CD4-positive, alpha-beta T cell treated with Interleukin-4 for 1 hour (primary cell): ENCODE measurements at regions not wholly inside any gene's neighbourhood (a gene's known extent, or its start where the extent isn't known, plus 50 kb on each side); places are given as distances from the start of the nearest gene placed in this dataset.

Experiments used
- DNase-seq, 2 donors: peaks; one replicate each; pipeline ENCODE4 v3.0.0-alpha.2; 2020 to 2022

DNA sequence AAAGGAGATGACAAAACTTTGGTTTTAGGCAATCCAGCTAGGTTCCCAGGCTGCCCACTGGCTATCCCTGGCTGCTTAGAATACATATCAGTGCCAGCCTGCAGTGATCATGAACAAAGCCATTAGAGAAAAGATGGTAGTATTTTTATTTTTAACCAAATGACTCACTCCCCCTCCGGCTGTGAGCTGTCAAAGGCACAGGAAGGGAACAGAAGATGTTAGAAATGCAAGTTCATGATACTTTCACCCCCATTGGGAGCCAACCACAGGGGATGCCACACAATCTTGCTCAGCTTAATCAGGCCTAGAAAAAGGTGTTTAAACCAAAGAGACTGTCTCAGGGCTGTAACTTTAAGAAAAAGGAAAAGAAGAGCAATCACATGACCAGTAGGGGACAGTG is 70.3 kb upstream of the ASTN2 start:
- no peak for DNase-seq

DNA sequence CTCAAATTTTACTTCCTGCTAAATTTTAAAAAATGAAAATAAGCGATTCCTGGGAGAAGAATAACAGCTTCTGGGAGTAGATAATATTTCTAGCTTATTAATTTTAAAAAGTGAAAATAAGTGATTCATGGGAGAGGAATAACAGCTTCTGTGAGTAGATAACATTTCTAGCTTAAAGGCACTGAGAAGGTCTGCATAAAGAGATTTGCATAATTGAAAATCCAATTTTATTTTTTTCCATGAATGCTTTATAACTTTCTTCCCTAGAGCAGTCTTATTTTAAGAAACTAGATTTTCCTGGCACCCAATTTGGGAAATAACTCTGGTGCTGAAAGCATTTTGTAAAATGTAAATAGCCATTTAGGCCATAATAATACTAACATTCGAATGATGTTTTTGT is 65.9 kb upstream of the ASTN2 start:
- no peak for DNase-seq

DNA sequence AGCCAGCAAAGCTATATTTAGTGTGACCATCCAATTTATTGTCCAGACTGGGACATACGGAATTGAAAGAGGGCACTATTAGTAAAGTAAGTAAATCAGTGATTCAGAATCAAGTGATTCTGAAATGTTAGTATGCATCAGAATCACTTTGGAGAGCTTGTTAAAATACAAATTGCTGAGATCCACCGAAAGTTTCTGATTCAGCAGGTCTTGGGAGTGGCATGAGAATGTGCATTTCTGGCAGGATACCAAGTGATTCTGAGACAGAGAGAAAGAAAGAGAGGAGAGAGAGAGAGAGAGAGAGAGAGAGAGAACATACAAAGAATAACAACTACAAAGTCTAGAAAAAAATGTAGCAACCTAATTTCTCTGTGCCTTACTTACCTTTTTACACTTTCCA is 65.4 kb upstream of the ASTN2 start:
- DNase-seq: no peak

DNA sequence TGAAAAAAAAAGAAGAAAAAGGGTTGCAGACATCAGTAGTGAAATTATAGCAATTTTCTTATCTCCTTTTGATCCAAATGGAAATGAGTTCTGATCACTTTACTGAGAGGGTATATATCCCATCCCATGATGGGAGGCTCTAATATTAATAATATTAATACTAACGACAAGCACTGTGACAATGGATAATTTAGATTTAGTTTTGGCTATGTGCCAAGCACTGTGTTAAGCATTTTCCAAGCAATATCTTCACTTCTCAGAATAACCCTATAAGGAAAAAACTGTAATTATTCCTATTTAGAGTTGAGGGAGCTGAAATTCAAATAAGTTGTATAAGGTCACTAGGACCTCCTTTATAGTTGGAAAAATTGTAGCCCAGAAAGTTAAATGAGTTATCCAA is 58.4 kb upstream of the ASTN2 start:
- DNase-seq: no peak

DNA sequence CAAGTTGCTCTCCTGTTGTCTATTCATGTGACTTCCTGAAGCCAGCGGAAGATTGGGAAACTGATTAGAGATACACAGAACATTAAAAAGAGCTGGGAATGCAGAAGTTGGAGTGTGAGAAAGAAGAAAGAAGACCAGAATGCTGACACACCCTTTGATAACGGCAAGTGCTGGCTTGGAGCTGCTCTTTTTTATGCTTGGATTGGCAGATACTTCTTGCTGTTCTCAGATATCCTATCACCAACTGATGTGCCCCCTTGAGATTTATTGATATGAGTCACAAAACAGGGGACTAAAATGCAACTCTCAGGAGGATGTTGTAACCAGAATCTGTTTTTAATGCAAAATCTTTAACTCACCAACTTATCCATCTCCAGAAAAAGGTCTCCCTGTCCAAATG is 56.0 kb upstream of the ASTN2 start:
- DNase-seq: no peak

DNA sequence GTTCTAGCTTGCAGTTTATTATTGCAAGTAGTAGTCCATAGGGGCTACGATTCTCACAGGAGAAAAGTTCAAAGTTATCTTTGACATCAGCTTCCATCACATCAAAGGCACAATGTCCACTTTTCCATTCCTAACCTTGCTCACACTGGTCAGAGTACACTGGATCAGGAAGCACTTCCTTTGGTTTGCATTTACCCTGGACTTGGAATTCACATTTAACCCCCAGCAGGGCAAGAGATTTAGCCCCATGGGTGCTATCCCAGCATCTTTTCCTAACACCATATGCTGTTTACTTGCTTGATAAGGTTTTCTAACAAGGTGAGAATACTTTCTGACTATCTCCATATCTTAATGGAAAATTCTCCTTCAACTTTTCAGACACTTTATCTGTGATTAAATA is 55.6 kb upstream of the ASTN2 start:
- DNase-seq: no peak

DNA sequence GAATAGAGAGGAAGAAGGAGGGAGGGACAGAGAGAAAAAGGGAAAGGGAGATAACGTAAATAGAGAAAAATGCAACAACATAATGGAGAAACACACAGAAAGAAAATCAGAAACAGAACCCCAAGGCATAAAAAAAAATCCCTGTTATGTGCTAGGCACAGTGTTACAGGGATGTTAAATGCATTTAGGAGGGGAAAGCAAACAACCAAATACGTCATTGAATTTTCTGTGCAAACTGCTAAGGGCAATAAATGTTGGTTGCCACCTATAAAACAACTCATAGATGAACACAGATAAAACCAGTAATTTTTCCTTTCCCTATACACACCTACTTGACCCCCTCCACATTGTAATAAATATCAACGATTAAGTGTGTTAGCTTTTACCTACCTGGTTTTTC is 51.3 kb upstream of the ASTN2 start:
- DNase-seq: no peak

DNA sequence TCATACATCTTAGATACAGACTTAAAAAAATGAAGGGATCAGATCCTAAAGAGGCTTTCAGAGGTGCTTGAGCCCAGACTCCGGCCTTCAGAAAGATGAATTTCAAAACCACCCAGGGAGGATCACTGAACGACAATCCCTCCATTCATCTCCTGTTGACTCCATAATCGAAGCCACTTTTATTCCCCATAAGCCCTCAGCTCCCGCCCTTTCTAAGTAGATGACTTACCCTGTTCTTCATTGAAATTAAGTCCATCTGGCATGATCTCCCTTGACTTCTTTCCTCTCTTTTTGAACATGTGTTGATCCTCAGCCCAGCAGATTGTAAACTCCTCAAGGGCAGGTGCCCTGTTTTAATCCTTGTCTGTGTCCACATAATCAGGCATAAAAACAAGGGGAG is 50.8 kb upstream of the ASTN2 start:
- DNase-seq: no peak

DNA sequence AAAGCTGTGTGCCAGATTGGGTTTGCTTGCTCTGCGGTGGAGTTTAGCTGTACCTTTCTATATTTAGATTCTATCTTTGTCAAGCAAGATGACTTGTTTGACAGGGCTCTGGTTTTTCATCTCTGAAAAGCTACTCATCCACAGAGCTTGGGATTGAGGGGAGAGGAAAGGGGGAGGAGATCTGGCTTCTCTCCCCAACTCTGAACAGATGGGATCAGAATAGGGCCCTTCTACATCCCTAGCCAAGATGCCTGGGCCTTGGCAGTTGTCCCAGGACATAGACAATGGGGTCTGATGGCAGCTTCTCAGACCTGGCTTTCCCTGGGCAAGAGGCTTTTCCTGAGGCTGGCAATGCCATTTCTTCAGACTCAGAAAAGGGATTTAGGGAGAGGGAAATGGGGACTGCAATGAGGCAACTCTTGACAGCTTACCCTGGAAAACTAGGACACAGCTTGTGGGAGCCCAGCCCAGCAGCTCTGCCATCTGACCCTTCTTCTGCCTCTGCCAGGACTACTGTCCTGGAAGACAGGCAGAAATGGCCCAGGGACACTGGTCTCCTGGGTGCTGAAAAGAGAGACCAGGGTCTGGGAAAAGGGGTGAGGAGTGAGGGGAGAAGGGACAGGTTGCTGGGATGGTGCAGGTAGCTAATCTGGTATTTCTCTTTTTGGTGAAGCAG is 50.2 kb upstream of the ASTN2 start:
- no peak for DNase-seq
